Limb (tissue), 2 donors: ENCODE measurements at regions not wholly inside any gene's neighbourhood (a gene's known extent, or its start where the extent isn't known, plus 50 kb on each side); places are given as distances from the start of the nearest gene placed in this dataset.

Experiments
- DNase-seq, 2 donors: peaks; one replicate each; pipeline ENCODE4 v3.0.0-alpha.2; 2016; ENCODE audit errors: extremely low spot score in 2 of 2

GRCh38 chr20:7693761-7694160 lies 246.5 kb downstream of the HAO1 start:
- DNase-seq, result no peak

DNA sequence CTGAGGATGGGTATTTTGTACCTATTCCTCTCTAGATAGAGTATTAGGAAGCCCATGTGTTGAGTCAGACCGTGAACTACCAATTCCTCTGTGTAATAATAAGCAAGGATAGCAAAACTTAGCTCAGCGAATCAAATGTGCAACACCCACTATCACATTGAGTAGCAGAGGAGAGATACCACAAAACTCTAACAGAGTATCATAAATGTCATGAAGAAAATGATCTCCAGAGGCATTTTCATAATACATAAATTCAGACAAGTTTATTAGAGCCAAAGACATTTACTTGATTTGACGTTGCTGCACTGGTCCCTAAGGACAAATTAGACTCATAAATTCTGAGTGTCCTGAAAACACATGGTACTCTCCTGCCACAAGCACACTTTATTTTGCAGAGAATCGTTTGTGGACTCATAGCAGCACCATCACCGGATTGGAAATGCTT lies 245.2 kb downstream of the HAO1 start:
- no peak for DNase-seq

DNA sequence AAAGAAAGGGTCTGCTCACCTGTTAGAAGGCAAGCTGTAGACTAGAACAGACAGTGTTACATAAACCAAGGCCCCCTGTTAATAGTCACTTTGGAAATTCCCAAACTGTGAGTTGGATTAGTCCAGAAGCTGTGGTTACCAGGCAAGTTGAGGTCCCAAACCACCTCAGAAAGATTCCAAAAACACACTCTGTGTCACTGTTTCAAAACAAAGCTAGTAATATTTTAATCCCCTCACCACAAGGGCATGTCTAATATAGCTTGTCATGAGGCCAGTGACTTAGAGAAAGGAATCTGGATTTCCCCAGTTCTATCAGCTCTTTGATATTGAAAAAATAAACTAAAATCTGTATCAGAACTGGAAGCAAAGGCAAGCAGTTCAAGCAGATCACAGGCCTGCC lies 244.6 kb downstream of the HAO1 start:
- no peak for DNase-seq

DNA sequence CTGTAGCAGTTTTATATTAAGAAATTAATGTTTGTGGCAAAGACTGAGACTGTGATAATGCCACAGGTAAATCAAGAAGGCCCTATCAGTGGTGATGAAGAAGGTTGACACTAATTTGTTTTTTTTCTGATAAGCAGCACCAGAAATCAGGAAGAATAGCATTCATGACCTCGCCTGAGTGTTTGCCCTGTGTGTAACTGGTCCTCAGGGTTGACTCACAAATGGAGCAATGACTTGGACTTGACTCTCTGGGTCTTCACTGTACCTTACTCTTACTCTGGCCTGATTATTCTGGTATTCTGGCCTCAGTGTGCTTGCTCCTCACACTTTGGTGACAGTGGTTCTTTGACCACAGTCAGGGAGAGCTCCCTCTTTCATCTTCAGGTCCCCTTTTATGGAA lies 243.9 kb downstream of the HAO1 start:
- no peak for DNase-seq

GRCh38 chr20:7702141-7702540 lies 238.1 kb downstream of the HAO1 start:
- no peak for DNase-seq

DNA sequence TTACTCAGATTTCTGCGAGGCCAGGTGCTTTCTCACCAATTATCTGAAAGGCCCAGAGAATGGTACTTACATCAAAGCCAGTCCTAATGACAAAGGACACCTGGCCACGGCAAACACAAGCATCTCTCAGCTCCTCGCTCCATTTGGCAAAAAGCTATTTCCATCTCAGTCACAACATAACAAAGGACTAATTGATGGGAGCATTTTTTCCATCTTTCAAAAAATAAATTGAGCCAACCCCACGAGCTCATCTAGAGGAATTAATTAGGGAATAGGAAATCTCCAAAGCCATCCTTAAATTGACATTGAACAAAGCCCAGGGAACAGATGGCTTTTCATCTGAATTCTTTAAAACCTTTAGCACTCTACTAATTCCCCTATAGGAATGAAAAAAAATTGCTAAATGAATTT lies 236.7 kb downstream of the HAO1 start:
- no peak for DNase-seq

DNA sequence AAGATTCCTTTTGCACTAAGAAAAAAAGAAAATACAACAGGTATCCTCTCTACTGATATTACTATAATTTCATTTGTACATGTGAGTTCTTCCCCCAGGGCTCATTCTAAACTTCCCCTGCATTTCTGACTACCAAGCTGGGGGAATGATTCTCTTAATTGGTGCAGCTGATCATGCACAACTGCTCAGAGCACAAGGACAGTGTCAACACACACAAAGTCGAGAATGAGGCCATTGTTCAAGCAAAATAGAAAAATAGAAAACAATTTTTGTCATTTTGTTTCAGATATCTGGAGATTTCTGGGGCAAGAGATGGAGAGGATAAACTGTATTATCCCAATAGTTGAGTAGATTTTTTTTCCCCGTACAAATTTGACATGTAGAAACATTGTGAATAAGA lies 236.3 kb downstream of the HAO1 start:
- DNase-seq, result no peak

GRCh38 chr20:7708112-7708511 lies 232.1 kb downstream of the HAO1 start:
- no peak for DNase-seq

DNA sequence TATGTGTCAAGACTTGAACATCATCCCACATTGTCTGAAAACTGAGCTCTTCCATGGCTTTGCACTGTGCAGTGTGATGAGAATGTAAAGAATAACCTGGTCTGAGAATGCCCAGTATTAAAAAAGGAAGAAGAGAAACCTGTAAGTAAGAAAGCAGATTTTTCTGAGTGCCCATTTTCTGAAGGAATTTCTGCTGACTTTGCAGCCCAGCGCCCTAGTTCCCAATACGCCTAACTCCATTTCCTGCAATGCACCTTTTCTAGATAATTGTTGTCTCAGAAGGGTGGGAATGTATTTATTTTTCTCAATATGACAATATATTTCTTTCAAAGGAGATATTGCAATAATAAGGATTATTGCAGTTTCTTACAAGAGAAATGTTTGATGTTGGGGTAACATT lies 231.5 kb downstream of the HAO1 start:
- DNase-seq, result no peak

- no peak for DNase-seq
These were observed 229.8 kb downstream of the HAO1 start for GRCh38 chr20:7710440-7710839.

DNA sequence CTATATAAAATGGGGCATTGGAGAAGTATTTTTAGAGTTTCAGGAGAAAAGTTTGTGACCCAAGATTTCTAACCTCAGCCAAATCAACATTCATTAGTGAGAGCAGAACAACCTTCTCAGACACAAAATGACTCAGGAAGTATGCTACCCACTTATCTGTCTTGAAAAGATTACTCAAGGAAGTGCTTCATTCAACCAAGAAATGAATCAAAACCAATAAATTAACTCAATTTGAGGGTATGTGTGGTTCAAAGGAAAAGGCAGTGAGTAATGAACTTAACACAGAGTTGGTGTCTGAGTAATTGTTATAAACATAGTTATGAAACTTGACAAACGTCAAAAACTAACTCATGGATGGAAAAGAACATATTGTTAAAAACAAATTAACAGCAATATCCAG lies 227.6 kb downstream of the HAO1 start:
- no peak for DNase-seq

DNA sequence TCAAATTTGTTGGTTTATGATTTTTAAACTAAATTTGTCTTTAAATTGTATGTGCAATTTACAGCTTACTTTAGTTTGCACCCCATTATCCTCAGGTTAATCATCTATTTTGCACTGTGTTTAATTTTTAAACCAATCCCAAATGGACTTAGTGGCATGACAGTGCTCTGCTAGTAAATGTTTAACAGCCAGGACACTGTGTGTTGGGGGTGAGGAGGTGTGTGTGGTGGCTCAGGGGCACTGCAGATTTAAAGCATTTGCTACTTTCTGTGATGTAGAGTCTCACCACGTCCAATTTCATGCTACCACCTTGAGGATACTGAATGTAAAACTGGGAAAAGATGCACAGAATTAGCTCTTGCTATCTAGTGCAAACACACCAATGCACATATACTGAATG lies 225.7 kb downstream of the HAO1 start:
- DNase-seq, result no peak

DNA sequence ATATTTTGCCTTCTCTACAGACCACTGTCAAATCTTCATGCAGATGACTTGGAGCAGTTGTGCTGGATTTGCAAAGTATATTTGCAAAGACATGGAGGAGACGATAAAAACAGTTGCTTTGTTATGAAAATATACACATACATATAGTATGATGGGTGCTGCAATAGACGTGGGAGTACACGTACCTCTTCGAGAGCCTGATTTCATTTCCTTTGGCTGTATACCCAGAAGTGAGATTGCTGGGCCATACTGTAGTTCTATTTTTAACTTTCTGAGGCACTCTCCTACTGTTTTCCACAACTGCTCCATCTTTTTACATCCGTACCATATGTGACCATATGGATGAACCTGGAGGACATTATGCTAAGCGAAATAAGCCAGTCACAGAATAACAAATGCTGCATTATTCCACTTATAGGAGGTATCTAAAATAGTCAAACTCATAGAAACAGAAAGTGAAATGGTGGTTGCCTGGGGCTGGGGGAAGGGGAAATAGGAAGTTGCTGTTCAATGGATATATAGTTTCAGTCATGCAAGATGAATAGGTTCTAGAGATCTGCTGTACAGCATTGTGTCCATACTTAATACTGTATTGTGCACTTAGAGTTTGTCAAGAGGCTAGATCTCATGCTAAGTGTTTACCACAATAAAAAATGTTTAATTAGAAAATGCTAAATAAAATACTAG lies 223.8 kb downstream of the HAO1 start:
- no peak for DNase-seq

GRCh38 chr20:7722564-7722963 lies 217.7 kb downstream of the HAO1 start:
- DNase-seq, result no peak

DNA sequence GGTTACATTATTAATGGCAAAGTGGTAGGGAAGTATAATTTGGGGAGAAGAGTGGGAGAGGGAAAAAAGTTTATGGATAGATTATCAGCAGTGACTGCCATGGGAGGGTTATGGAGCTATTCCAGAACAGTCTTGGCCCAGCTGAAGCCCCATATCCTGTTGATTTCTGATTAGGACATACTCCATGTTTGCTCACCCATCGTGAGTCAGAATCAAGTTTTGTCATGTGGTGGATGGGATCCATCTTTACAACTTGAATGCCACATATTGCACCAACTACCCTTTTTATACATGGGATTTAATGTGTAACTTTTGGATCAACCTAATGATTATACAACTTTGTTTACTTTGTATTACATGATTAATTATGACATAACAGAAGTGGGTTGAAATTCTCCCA lies 217.0 kb downstream of the HAO1 start:
- no peak for DNase-seq

DNA sequence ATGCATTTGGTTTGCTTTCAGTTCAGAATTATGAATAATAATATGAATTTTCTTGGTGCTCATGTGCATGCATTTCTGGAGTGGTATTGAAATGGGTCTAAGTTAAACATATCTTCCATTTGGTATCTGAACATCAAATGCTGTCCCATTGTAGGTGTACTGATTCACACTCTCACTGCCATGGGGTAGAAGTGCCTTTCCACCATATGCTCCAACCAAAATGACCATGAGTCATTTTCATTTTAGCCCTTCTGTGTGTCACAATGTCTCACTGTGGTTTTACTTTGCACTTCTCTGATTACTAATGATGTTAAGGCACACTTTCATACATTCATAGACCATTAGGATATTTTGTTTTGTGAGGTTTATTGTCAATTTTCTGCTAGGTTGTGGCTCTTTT lies 211.9 kb downstream of the HAO1 start:
- no peak for DNase-seq

DNA sequence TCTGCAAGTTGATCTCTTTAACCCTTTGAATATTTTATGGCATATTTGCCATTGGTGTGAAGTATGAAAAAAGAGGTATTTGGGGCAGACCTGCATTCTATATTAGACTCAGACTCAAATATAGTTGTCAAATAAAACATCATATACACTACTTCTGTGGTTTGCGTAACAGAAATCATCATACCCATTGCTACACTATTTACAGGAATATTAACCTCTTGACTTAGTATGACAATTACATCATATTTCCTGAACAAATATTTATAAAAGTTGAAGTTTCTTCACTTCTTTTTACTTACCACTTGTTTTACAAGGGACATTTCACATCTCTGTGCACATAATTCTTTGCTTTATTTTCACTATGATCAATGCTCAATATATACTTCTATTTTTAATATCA lies 206.0 kb downstream of the HAO1 start:
- DNase-seq, result no peak

GRCh38 chr20:7736336-7736735 lies 203.9 kb downstream of the HAO1 start:
- DNase-seq, result no peak

DNA sequence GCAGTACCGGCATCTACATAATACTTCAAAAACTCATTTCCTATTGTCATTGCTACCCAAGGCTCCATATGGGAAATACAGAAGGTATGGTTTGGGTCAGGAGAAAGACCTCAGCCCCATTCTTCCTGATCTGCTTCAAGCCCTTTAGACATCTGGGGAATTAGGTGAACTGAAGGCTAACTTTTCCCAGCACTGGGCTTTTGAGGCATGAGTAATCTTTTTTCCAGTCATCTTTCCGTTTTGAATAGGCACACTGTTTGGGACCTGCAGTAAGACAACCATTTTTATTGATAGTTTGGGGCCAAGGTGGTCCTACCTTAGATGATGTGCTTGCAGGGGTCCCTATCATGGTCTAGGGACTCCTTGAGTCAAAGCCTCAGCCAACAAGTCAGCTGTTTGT lies 198.4 kb downstream of the HAO1 start:
- no peak for DNase-seq

DNA sequence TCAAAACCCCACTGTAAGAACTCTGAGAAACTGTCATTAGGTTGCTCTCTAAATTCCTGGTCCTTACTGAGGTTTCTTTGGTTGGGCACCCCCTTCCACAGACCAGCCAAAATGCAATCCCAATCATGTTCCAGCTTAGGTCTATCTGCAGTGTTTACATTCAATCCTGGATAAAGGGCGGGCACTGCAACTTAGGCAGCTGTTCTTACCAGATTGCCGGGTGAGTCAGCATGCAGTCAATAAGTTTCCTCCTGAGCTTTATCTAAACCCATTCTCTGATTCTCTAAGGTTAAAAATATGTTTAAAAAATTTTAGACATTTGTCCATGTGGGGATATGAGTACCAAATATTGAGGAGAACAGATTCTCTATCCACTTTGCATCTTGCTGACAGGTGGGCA lies 197.8 kb downstream of the HAO1 start:
- no peak for DNase-seq

DNA sequence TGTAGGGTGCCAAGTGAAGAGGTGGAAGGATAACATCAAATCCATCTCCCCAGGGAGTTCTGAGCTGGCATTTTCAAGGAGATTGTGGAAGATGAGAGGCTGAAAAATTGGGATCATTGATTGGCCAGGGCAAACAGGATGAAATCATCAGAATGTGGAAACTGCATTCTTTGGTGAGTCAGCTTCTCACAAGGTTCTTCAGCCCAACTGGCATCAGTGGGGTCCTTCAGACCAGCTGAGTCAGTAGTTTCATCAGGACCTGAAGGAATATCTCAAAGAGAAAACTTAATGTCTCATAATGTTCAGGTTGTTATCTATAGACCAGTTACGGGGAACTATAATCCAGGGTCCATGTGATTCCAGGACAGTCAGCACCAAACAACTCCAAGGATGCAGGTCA lies 195.8 kb downstream of the HAO1 start:
- DNase-seq, result no peak

GRCh38 chr20:7748624-7749023 lies 191.6 kb downstream of the HAO1 start:
- DNase-seq, result no peak

DNA sequence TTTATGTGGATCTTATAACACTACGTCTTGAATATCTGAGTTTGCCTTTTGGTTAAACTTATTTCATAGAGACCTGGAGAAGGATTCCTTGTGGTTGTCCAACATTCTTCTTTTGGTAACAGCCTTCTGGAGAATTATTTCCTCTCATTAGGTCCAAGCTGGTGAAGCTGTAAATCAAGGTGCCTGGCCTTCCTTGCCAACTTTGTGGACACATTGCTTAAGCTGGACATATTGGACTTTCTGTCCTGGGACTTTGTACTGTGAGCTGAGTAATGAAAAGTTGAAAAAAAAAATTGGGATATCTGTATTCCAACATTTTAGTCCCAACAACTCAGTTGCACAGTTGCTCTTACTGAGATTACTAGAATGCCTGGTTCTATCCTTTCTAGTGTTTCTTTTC lies 186.2 kb downstream of the HAO1 start:
- no peak for DNase-seq

DNA sequence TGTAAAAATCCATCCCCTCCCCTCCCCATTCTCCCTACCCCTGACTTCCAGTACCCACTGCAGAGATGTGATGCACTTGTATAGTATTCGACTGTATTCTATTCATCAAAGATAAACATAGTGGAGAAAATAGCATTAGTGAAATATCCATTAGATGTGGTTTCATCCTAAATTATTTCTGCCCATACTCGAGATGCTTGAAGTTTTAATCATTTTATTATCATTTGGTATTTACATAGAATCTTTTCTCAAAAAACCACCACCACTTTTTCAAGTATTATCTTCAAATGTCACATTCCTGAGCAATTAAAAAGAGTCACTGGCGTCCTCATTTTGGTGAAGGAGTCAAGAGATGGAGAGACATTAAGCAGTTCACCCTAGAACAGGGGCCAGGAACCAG lies 181.9 kb downstream of the HAO1 start:
- no peak for DNase-seq
